GM12873 (cell line): ENCODE measurements at regions not wholly inside any gene's neighbourhood (a gene's known extent, or its start where the extent isn't known, plus 50 kb on each side); places are given as distances from the start of the nearest gene placed in this dataset.

Experiments
- CTCF ChIP-seq: IDR thresholded peaks from 2 replicates; pipeline ENCODE4 v1.5.1; 2012; ENCODE audit warnings: low read depth, mild to moderate bottlenecking, moderate library complexity, low read length, control low read depth; ENCODE audit not compliant: insufficient read depth; ENCODE audit errors: missing control alignments

GRCh38 chr3:82978368-82978767, 1216.9 kb upstream of the GBE1 start:
- TF ChIP-seq CTCF, result no peak

DNA sequence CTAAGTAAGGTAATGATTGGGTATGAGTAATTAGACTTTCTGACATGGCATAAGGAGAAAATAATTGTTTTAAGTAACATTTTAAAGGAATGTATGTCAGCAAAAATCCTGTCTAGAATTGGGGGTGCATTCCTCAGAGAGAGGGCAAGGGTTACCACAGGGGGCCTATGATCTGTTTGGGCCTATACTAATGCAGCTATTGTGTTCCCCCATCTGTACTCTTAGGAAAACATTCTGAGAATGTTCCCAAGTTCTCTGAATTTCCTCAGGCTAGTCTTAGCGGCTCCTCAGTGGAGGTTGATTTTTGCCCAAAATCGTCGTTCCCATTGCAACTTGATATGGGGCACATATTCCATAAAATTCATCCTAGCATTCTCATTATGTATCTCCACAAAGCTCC, 1216.4 kb upstream of the GBE1 start:
- no peak for TF ChIP-seq CTCF

DNA sequence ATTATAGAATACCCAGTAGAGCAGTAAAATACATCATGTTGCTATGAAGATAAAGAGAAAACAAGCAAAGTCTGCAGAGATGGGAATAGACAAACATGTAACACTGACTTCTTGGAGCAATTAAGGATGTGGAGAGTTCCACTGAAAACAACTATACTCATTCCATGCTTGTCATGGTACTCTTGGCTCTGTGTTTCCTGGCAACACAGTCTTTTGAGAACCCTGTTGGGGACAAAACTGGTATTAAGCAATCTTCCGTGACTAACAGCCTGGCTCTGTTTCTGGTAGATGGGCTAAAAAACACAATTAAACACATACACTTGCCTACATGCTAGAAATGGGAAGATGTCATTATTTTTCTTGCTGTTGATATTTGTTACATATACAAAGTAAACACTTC, 1212.3 kb upstream of the GBE1 start:
- TF ChIP-seq CTCF, result no peak

GRCh38 chr3:82960379-82960778, 1198.9 kb upstream of the GBE1 start:
- no peak for TF ChIP-seq CTCF

GRCh38 chr3:82957696-82958095, 1196.3 kb upstream of the GBE1 start:
- no peak for TF ChIP-seq CTCF

DNA sequence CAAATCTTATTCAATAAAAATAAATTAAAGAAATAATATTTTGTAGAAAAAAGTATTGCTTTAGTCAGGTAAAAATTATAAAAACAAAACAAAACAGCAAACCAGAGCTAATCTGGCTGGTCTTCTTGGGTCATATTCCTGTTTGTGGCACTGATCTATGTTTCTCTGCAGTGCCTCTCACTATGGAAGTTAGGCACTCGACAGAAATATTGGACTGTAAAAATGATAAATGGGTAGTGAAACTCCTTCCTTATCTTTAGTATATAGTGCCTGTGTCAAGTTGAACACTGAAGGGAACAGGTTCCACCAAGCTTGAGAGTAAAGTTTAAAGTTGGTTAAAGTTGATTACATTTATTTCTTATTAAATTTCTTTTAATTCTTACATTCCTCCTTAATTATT, 1195.6 kb upstream of the GBE1 start:
- no peak for TF ChIP-seq CTCF

DNA sequence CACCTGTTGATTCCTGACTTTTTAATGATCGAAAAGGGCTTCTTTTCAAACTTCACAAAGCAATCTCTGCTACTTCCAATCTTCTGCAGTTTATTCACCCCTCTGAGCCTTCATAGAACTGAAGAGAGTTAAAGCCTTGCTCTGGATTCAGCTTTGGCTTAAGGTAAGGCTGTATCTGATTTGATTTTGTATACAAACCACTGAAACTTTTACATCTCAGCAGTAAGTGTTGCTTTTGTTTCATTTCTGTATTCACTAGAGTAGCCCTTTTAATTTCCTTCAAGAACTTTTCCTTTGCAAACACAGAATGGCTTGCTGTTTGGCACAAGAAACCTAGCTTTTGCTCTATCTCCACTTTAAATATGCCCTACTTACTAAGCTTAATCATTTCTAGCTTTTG, 1193.0 kb upstream of the GBE1 start:
- TF ChIP-seq CTCF, result no peak

DNA sequence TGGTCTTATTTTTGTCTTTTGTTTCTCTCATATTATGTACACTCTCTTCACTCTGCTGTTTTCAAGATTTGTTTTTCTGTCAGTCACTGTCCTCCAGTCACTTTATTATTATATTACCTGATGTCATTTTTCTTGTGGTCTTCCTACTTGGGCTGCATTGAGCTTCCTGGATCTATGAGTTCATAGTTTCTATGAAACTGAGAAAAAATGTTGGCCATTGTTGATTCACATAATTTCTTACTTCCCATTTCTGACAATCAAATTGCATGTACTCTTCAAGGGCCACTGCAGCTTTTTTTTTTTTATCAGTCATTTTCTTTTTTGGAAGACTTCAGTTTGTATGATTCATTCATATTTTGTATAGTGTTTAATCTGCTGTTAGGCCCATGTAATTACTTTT, 1180.6 kb upstream of the GBE1 start:
- no peak for TF ChIP-seq CTCF
